Large intestine (tissue), 3 donors: ENCODE measurements at regions not wholly inside any gene's neighbourhood (a gene's known extent, or its start where the extent isn't known, plus 50 kb on each side); places are given as distances from the start of the nearest gene placed in this dataset.
A peak's percentile ranks its signal among the peaks of the same experiment; 100 is the strongest.

Experiments
- DNase-seq, 2 donors: peaks; one replicate each; pipeline versions ENCODE4 v3.0.0 to v3.0.0-alpha.2; 2013
- H3K27ac ChIP-seq: one replicate; pipeline ENCODE4 v1.5.1; 2013; ENCODE audit warnings: low read length
- H3K27me3 ChIP-seq: 2 replicates; pipeline ENCODE4 v1.6.1; 2013; ENCODE audit warnings: low read length; ENCODE audit not compliant: control insufficient read depth, insufficient read depth
- H3K36me3 ChIP-seq: 2 replicates; pipeline ENCODE4 v1.6.1; 2013; ENCODE audit warnings: low read length; ENCODE audit not compliant: control insufficient read depth, insufficient read depth
- H3K4me1 ChIP-seq: one replicate; pipeline ENCODE4 v1.6.1; 2013; ENCODE audit warnings: low read length; ENCODE audit not compliant: control insufficient read depth, insufficient read depth
- H3K4me3 ChIP-seq: one replicate; pipeline ENCODE4 v1.5.1; 2013; ENCODE audit warnings: low read length
- H3K9me3 ChIP-seq: one replicate; pipeline ENCODE4 v1.6.1; 2013; ENCODE audit warnings: mild to moderate bottlenecking, low read depth, low read length, moderate library complexity; ENCODE audit not compliant: control insufficient read depth
- WGBS: methylation state at CpG from one replicate; pipeline ENCODE4 v1.1.5; 2013; ENCODE audit warnings: low lambda C conversion rate; ENCODE audit not compliant: insufficient coverage; 5-methylcytosine and 5-hydroxymethylcytosine counted together

- 71% methylated on average over 1 of the region's 2 CpGs for WGBS
- H3K4me1 ChIP-seq = no peaks in the 10 kb centered on the region
Measured at GRCh38 chr2:225340923-225341322, 58.6 kb upstream of the NYAP2 start.

GRCh38 chr2:225337183-225337582 is 62.3 kb upstream of the NYAP2 start:
- no peak overlapping the region for H3K27ac ChIP-seq
- no peak overlapping the region for H3K4me3 ChIP-seq
- H3K4me1 ChIP-seq = no peaks in the 10 kb centered on the region
- H3K27me3 ChIP-seq = no peaks in the 10 kb centered on the region
- no CpG with 5 or more reads among the region's 1 CpG for WGBS
- no peak for DNase-seq
- no peaks in the 10 kb centered on the region for H3K36me3 ChIP-seq
- H3K9me3 ChIP-seq = no peaks in the 10 kb centered on the region

More at GRCh38 chr2:225340923-225341322, 58.6 kb upstream of the NYAP2 start:
- DNase-seq = no peak
- Histone ChIP-seq H3K27me3 (no peaks in the 10 kb centered on the region), H3K27ac (no peak overlapping the region), H3K9me3 (no peaks in the 10 kb centered on the region), H3K4me3 (no peak overlapping the region), H3K36me3 (no peaks in the 10 kb centered on the region)

DNA sequence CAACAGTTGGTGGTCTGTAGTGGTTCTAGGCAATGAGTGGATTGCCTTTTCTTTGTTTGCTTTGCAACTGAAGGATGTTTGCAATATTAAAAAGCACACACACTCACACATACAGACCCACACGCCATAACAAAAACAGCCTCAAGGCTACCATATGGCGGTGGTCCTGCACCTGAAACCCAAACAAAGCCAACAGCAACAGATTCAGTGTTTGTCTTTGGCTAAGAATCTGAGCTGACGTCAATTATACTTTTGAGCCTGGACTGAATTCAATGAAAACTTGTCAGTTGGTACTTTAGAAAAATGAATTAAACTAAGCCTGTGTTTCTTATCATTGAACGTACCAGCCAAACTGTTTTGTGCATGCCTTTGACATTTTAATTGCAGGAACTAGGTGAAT is 65.0 kb upstream of the NYAP2 start:
- WGBS = 20% methylated on average over 1 of the region's 4 CpGs
- H3K9me3 ChIP-seq = no peaks in the 10 kb centered on the region
- H3K4me1 ChIP-seq = no peaks in the 10 kb centered on the region
- no peak overlapping the region for H3K4me3 ChIP-seq
- H3K36me3 ChIP-seq = no peaks in the 10 kb centered on the region
- peak; percentile 5 to 9 for DNase-seq
- H3K27ac ChIP-seq = no peak overlapping the region
- H3K27me3 ChIP-seq = no peaks in the 10 kb centered on the region

GRCh38 chr2:225328192-225328591 is 71.3 kb upstream of the NYAP2 start:
- no CpG with 5 or more reads among the region's 4 CpGs for WGBS
- H3K36me3 ChIP-seq = no peaks in the 10 kb centered on the region
- no peaks in the 10 kb centered on the region for H3K4me1 ChIP-seq
- no peak overlapping the region for H3K27ac ChIP-seq
- no peaks in the 10 kb centered on the region for H3K27me3 ChIP-seq
- H3K9me3 ChIP-seq = no peaks in the 10 kb centered on the region
- DNase-seq = no peak
- H3K4me3 ChIP-seq = no peak overlapping the region

- DNase-seq = no peak
- Histone ChIP-seq H3K27ac (no peak overlapping the region), H3K36me3 (no peaks in the 10 kb centered on the region), H3K4me1 (no peaks in the 10 kb centered on the region), H3K27me3 (no peaks in the 10 kb centered on the region), H3K9me3 (no peaks in the 10 kb centered on the region), H3K4me3 (no peak overlapping the region)
- no CpG with 5 or more reads among the region's 1 CpG for WGBS
Measured at GRCh38 chr2:225326969-225327368, 72.5 kb upstream of the NYAP2 start.

DNA sequence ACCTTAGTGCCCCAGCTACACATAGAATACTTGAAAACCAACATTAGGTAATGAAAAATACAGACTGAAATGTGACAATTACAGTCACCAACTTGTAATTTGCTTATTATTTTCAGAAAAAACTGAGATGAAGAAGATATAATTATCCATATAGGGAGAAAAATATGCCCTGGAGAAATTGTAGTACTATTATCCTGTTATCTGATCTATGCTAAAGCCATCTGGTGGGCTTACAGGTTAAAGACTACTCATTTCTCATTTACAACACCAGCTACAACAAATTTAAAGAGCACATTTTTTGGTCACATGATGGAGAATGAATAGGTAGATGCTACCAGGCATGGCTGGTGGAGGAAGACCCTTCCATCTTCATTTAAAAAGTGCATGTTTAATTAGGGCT is 79.6 kb upstream of the NYAP2 start:
- Histone ChIP-seq H3K9me3 (no peaks in the 10 kb centered on the region), H3K4me1 (no peaks in the 10 kb centered on the region), H3K27ac (no peak overlapping the region), H3K36me3 (no peaks in the 10 kb centered on the region), H3K4me3 (no peak overlapping the region), H3K27me3 (no peaks in the 10 kb centered on the region)
- no peak for DNase-seq

DNA sequence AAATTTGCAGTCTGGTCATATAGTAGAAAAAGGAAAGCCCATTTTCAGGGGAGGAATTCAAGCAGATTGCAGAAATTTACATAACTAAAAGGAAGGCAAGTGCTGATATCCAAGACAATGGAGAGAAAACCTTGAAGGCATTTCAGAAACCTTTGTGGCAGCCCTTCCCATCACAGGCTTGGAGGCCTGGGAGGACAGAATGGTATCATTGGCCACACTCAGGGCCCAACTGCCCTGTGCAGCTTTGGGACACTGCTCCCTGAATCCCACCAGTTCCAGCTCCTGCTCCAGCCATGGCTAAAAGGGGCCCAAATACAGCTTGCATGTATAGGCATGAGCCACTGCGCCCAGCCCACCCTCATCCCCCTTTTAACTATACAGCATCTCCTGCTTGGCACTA is 81.1 kb upstream of the NYAP2 start:
- Histone ChIP-seq H3K4me3 (no peak overlapping the region), H3K27me3 (no peaks in the 10 kb centered on the region), H3K27ac (no peak overlapping the region), H3K4me1 (no peaks in the 10 kb centered on the region), H3K9me3 (no peaks in the 10 kb centered on the region), H3K36me3 (no peaks in the 10 kb centered on the region)
- no CpG with 5 or more reads among the region's 1 CpG for WGBS
- DNase-seq = no peak

DNA sequence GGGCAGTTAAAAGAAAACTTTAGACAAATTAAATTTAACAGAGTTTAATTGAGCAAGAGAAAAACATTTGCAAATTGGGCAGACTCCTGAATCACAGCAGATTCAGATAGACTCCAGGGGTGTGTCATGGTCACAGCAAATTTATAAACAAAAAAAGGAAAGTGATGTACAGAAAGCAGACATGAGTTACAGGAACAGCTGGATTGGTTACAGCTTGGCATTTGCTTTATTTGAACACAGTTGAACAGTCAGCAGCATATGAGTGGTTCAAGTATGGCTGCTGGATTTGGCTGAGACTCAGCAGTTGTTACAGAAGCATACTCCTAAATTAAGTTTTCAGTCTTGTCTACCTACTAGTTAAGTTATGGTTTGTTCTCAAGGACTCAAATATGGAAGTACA is 82.3 kb upstream of the NYAP2 start:
- Histone ChIP-seq H3K27me3 (no peaks in the 10 kb centered on the region), H3K4me3 (no peak overlapping the region)

GRCh38 chr2:225310745-225311144 is 88.8 kb upstream of the NYAP2 start:
- no peaks in the 10 kb centered on the region for H3K4me1 ChIP-seq
- H3K27me3 ChIP-seq = no peaks in the 10 kb centered on the region
- no peak overlapping the region for H3K27ac ChIP-seq
- no peak for DNase-seq
- H3K9me3 ChIP-seq = no peaks in the 10 kb centered on the region
- H3K4me3 ChIP-seq = no peak overlapping the region
- H3K36me3 ChIP-seq = no peaks in the 10 kb centered on the region

More for the DNA sequence above, 82.3 kb upstream of the NYAP2 start:
- Histone ChIP-seq H3K4me1 (no peaks in the 10 kb centered on the region), H3K36me3 (no peaks in the 10 kb centered on the region), H3K27ac (no peak overlapping the region), H3K9me3 (no peaks in the 10 kb centered on the region)
- DNase-seq = no peak

DNA sequence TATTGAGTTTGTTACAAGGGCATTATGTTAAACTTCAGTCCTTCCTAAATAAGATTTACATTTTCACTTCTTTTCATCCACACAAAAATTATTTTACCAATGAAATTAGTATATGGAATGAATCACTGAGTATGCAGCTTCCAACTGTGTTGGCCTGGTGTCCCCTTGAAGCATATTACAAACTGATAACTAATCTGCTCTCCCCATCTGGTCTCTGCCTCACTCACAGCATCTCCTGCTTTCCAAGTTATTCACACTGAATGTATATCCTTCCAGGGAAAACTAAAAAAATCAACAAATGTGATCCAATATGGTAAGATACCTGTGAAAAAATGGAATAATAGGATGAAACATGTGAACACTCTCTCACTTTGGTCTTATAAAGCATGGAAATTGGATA is 90.0 kb upstream of the NYAP2 start:
- H3K27ac ChIP-seq = no peak overlapping the region
- DNase-seq = no peak
- no peaks in the 10 kb centered on the region for H3K4me1 ChIP-seq
- H3K9me3 ChIP-seq = no peaks in the 10 kb centered on the region
- H3K27me3 ChIP-seq = no peaks in the 10 kb centered on the region
- no peak overlapping the region for H3K4me3 ChIP-seq
- no peaks in the 10 kb centered on the region for H3K36me3 ChIP-seq

DNA sequence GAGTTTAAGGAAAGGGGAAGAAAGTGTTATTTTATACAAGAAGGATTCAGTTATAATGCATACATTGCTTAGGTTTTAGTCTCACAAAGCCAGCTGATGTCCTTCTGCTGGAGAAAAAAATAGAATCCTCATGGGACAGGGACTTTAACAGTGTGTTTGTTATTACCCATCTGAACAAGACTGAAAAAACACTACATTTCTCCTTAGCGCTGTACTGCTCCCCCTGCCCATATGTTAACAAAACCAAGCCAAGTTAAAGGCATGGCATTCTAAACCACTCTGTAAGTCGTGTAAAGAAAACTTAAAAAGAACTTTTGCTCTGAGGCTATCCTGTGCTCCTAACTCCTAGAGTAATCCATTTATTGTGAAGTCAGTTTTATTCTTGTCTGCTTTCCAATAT is 102.6 kb upstream of the NYAP2 start:
- Histone ChIP-seq H3K36me3 (no peaks in the 10 kb centered on the region), H3K9me3 (no peaks in the 10 kb centered on the region), H3K4me1 (no peaks in the 10 kb centered on the region), H3K27ac (no peak overlapping the region), H3K27me3 (no peaks in the 10 kb centered on the region), H3K4me3 (no peak overlapping the region)
- no peak for DNase-seq
- no CpG with 5 or more reads among the region's 2 CpGs for WGBS

GRCh38 chr2:225295102-225295501 is 104.4 kb upstream of the NYAP2 start:
- WGBS = 84% methylated on average over 2 of the region's 3 CpGs
- Histone ChIP-seq H3K4me1 (no peaks in the 10 kb centered on the region), H3K9me3 (no peaks in the 10 kb centered on the region), H3K4me3 (no peak overlapping the region), H3K27me3 (no peaks in the 10 kb centered on the region), H3K27ac (no peak overlapping the region), H3K36me3 (no peaks in the 10 kb centered on the region)
- DNase-seq = no peak
